Breast epithelium (tissue), 4 donors: ENCODE measurements at regions not wholly inside any gene's neighbourhood (a gene's known extent, or its start where the extent isn't known, plus 50 kb on each side); places are given as distances from the start of the nearest gene placed in this dataset.
"Not testable (repeated sequence)": the region's sequence is repeated elsewhere in the genome, so short reads cannot be mapped to it uniquely, and the experiment has no call there.

Source experiments
- DNase-seq, 2 donors: peaks; one replicate each; pipeline ENCODE4 v3.0.0-alpha.2; 2019; ENCODE audit warnings: low spot score in 2 of 2
- H3K27ac ChIP-seq, 2 donors: fragments of 200-600 bp; sonication (generic) in 1 of 2; one replicate each; pipeline ENCODE4 v1.5.1; 2016 to 2019; ENCODE audit warnings: mild to moderate bottlenecking in 1 of 2
- H3K27me3 ChIP-seq, 2 donors: fragments of 200-600 bp; sonication (generic) in 1 of 2; one replicate each; pipeline versions ENCODE4 v1.5.1 to v1.6.0; 2017 to 2019; ENCODE audit warnings: control low read depth in 1 of 2, mild to moderate bottlenecking in 1 of 2
- H3K36me3 ChIP-seq: fragments of 200-600 bp; one replicate; pipeline ENCODE4 v1.5.1; 2019
- H3K4me1 ChIP-seq, 2 donors: fragments of 200-600 bp; sonication (generic); one replicate each; pipeline ENCODE4 v1.5.1; 2016 to 2019; ENCODE audit warnings: control low read depth in 1 of 2
- H3K4me3 ChIP-seq, 3 donors: fragments of 200-600 bp; sonication (generic); 1 replicate in 2 of 3; 2 replicates in 1 of 3; pipeline ENCODE4 v1.5.1; 2016 to 2019; ENCODE audit warnings: mild to moderate bottlenecking in 3 of 3, moderate library complexity in 2 of 3
- H3K9me3 ChIP-seq, 2 donors: fragments of 200-600 bp; sonication (generic) in 1 of 2; one replicate each; pipeline ENCODE4 v1.5.1; 2016 to 2019; ENCODE audit warnings: control low read depth in 1 of 2
- CTCF ChIP-seq, 3 donors: fragments of 450-650 bp; IDR thresholded peaks; one replicate each; pipeline ENCODE4 v1.5.1; 2016 to 2017; ENCODE audit warnings: antibody characterized with exemption in 3 of 3, mild to moderate bottlenecking in 3 of 3, moderate library complexity in 3 of 3
- POLR2A ChIP-seq: fragments of 450-650 bp; IDR thresholded peaks from one replicate; pipeline ENCODE4 v1.6.1; 2016; ENCODE audit warnings: antibody characterized with exemption, mild to moderate bottlenecking, moderate library complexity
- POLR2AphosphoS5 ChIP-seq, 3 donors: sonication (generic); formaldehyde crosslinking; IDR thresholded peaks; one replicate each; pipeline ENCODE4 v1.6.1; 2017; ENCODE audit warnings: antibody characterized with exemption in 3 of 3
- intact Hi-C: fragments of 100-400 bp; cut with DNase I; formaldehyde crosslinking; loops from one replicate; pipeline ENCODE4 v1.15.1; 2023; ENCODE audit warnings: low total_unique reads

- DNase-seq: no peak
- Histone ChIP-seq H3K27me3 (no peaks in the 10 kb centered on the region), H3K4me3 (no peak overlapping the region), H3K36me3 (no peaks in the 10 kb centered on the region), H3K27ac (no peak overlapping the region), H3K4me1 (no peaks in the 10 kb centered on the region), H3K9me3 (no peaks in the 10 kb centered on the region)
- TF ChIP-seq CTCF (IDR thresholded peaks at IDR 0.05): no peak
- no peak for TF ChIP-seq POLR2A
- no peak for TF ChIP-seq POLR2AphosphoS5 (IDR thresholded peaks at IDR 0.05)
- intact Hi-C loops: no loop called here
Measured at GRCh38 chr2:234386971-234387370, 109.9 kb downstream of the ARL4C start.

- H3K4me1 ChIP-seq: no peaks in the 10 kb centered on the region
- intact Hi-C loops: no loop called here
- H3K9me3 ChIP-seq: no peaks in the 10 kb centered on the region
- no peak overlapping the region for H3K4me3 ChIP-seq
- H3K36me3 ChIP-seq: no peaks in the 10 kb centered on the region
- H3K27me3 ChIP-seq: no peaks in the 10 kb centered on the region
- H3K27ac ChIP-seq: no peak overlapping the region
- TF ChIP-seq POLR2AphosphoS5 (IDR thresholded peaks at IDR 0.05): no peak
- no peak for TF ChIP-seq CTCF (IDR thresholded peaks at IDR 0.05)
- TF ChIP-seq POLR2A: no peak
- DNase-seq: no peak
Measured at GRCh38 chr2:234382131-234382530, 114.8 kb downstream of the ARL4C start.

GRCh38 chr2:234378958-234379357 is 117.9 kb downstream of the ARL4C start:
- H3K36me3 ChIP-seq, H3K9me3 ChIP-seq, DNase-seq, H3K27ac ChIP-seq, H3K27me3 ChIP-seq, H3K4me1 ChIP-seq, H3K4me3 ChIP-seq, intact Hi-C loops: not testable (repeated sequence)

GRCh38 chr2:234378440-234378839 is 118.4 kb downstream of the ARL4C start:
- Histone ChIP-seq H3K4me1 (no peaks in the 10 kb centered on the region), H3K36me3 (no peaks in the 10 kb centered on the region), H3K27ac (peak overlapping the region; percentile 62 to 68), H3K4me3 (no peak overlapping the region), H3K9me3 (no peaks in the 10 kb centered on the region), H3K27me3 (no peaks in the 10 kb centered on the region)
- DNase-seq: no peak
- intact Hi-C loops: no loop called here
- TF ChIP-seq POLR2A (no peak), POLR2AphosphoS5 (IDR thresholded peaks at IDR 0.05) (no peak), CTCF (IDR thresholded peaks at IDR 0.05) (no peak)

GRCh38 chr2:234377761-234378391 is 119.0 kb downstream of the ARL4C start:
- Histone ChIP-seq H3K27me3 (no peaks in the 10 kb centered on the region), H3K4me1 (no peaks in the 10 kb centered on the region), H3K9me3 (no peaks in the 10 kb centered on the region), H3K27ac (peak overlapping the region; percentile 62 to 68), H3K4me3 (no peak overlapping the region), H3K36me3 (no peaks in the 10 kb centered on the region)
- TF ChIP-seq CTCF (IDR thresholded peaks at IDR 0.05) (no peak), POLR2AphosphoS5 (IDR thresholded peaks at IDR 0.05) (no peak), POLR2A (no peak)
- DNase-seq: no peak
- intact Hi-C loops: no loop called here

GRCh38 chr2:234376229-234376628 is 120.7 kb downstream of the ARL4C start:
- Histone ChIP-seq H3K4me3 (no peak overlapping the region), H3K27ac (peak overlapping the region; percentile 70 to 91), H3K36me3 (no peaks in the 10 kb centered on the region), H3K9me3 (no peaks in the 10 kb centered on the region), H3K4me1 (no peaks in the 10 kb centered on the region), H3K27me3 (no peaks in the 10 kb centered on the region)
- TF ChIP-seq POLR2A (no peak), CTCF (IDR thresholded peaks at IDR 0.05) (no peak), POLR2AphosphoS5 (IDR thresholded peaks at IDR 0.05) (no peak)
- DNase-seq: no peak
- intact Hi-C loops: no loop called here
